SK-N-SH treated with all-trans-retinoic acid at 6 μM for 48 hours (cell line): ENCODE measurements at regions not wholly inside any gene's neighbourhood (a gene's known extent, or its start where the extent isn't known, plus 50 kb on each side); places are given as distances from the start of the nearest gene placed in this dataset.

ENCODE experiments used
- ARNTL ChIP-seq: fragments of 450-650 bp; formaldehyde crosslinking; IDR thresholded peaks from 2 replicates; pipeline ENCODE4 v1.5.0; 2020; ENCODE audit warnings: low read depth, mild to moderate bottlenecking, moderate library complexity, borderline replicate concordance
- BACH2 ChIP-seq: fragments of 250-450 bp; sonication (Bioruptor Pico); IDR thresholded peaks from 2 replicates; pipeline ENCODE4 v1.9.0; 2021; ENCODE audit warnings: mild to moderate bottlenecking, borderline replicate concordance
- PATZ1 ChIP-seq: fragments of 250-450 bp; sonication (Bioruptor Pico); IDR thresholded peaks from 2 replicates; pipeline ENCODE4 v1.8.0; 2020; ENCODE audit warnings: mild to moderate bottlenecking, moderate library complexity, borderline replicate concordance
- POU6F1 ChIP-seq: fragments of 250-450 bp; sonication (Bioruptor Pico); IDR thresholded peaks from 2 replicates; pipeline ENCODE4 v1.8.0; 2021; ENCODE audit warnings: low read depth, mild to moderate bottlenecking, moderate library complexity, borderline replicate concordance
- TSHZ2 ChIP-seq: fragments of 250-450 bp; sonication (Bioruptor Pico); IDR thresholded peaks from 2 replicates; pipeline ENCODE4 v1.5.0; 2020; ENCODE audit warnings: mild to moderate bottlenecking, moderate library complexity
- ZC3H10 ChIP-seq: fragments of 250-450 bp; sonication (Bioruptor Pico); IDR thresholded peaks from 2 replicates; pipeline ENCODE4 v1.5.1; 2021; ENCODE audit warnings: mild to moderate bottlenecking, moderate library complexity
- ZFP30 ChIP-seq: fragments of 450-650 bp; formaldehyde crosslinking; IDR thresholded peaks from 2 replicates; pipeline ENCODE4 v1.5.0; 2022; ENCODE audit warnings: mild to moderate bottlenecking, moderate library complexity
- ZNF70 ChIP-seq: fragments of 450-650 bp; formaldehyde crosslinking; IDR thresholded peaks from 2 replicates; pipeline ENCODE4 v1.5.0; 2020; ENCODE audit warnings: mild to moderate bottlenecking, moderate library complexity

- TF ChIP-seq PATZ1 (no peak), ARNTL (no peak), BACH2 (no peak), ZC3H10 (no peak), TSHZ2 (CRISPR knock-in tag) (no peak), ZNF70 (CRISPR knock-in tag) (no peak), POU6F1 (CRISPR knock-in tag) (no peak), ZFP30 (CRISPR knock-in tag) (no peak)
These were observed 70.9 kb downstream of the GCC1 start for GRCh38 chr7:127514499-127514898.
